Mesendoderm (in vitro differentiated cells): ENCODE measurements at regions not wholly inside any gene's neighbourhood (a gene's known extent, or its start where the extent isn't known, plus 50 kb on each side); places are given as distances from the start of the nearest gene placed in this dataset.
A peak's percentile ranks its signal among the peaks of the same experiment; 100 is the strongest.
"Not testable (repeated sequence)": the region's sequence is repeated elsewhere in the genome, so short reads cannot be mapped to it uniquely, and the experiment has no call there.

ENCODE experiments used
- DNase-seq: peaks from one replicate; pipeline ENCODE4 v3.0.0; 2013
- H2AK5ac ChIP-seq: 2 replicates; pipeline ENCODE4 v1.6.1; 2013; ENCODE audit warnings: low read length, inconsistent platforms
- H2BK120ac ChIP-seq: 2 replicates; pipeline ENCODE4 v1.6.1; 2013; ENCODE audit warnings: low read depth, mild to moderate bottlenecking, low read length, moderate library complexity, mixed read lengths
- H2BK15ac ChIP-seq: replicated peaks from 2 replicates; pipeline ENCODE4 v1.6.1; 2013; ENCODE audit warnings: low read depth, mild to moderate bottlenecking, moderate library complexity
- H2BK5ac ChIP-seq: 2 replicates; pipeline ENCODE4 v1.6.1; 2013; ENCODE audit warnings: low read length, inconsistent platforms
- H3K18ac ChIP-seq: 2 replicates; pipeline ENCODE4 v1.6.1; 2013; ENCODE audit warnings: mild to moderate bottlenecking, low read length, mixed read lengths
- H3K23ac ChIP-seq: one replicate; pipeline ENCODE4 v1.6.1; 2013; ENCODE audit warnings: low read length
- H3K27ac ChIP-seq: 2 replicates; pipeline ENCODE4 v1.5.1; 2013; ENCODE audit warnings: low read depth, mild to moderate bottlenecking, inconsistent platforms, low read length, moderate library complexity
- H3K27me3 ChIP-seq: 2 replicates; pipeline ENCODE4 v1.6.1; 2013; ENCODE audit warnings: low read length, control low read depth, mild to moderate bottlenecking, inconsistent platforms; ENCODE audit not compliant: insufficient read depth, poor library complexity
- H3K36me3 ChIP-seq: 2 replicates; pipeline ENCODE4 v1.6.1; 2013; ENCODE audit warnings: low read length, inconsistent platforms; ENCODE audit not compliant: control insufficient read depth, insufficient read depth
- H3K4ac ChIP-seq: one replicate; pipeline ENCODE4 v1.6.1; 2013; ENCODE audit warnings: low read depth, mild to moderate bottlenecking, low read length, moderate library complexity
- H3K4me1 ChIP-seq: 2 replicates; pipeline ENCODE4 v1.6.1; 2013; ENCODE audit warnings: low read depth, low read length, inconsistent platforms; ENCODE audit not compliant: control insufficient read depth
- H3K4me2 ChIP-seq: 2 replicates; pipeline ENCODE4 v1.6.1; 2013; ENCODE audit warnings: low read length
- H3K4me3 ChIP-seq: 2 replicates; pipeline ENCODE4 v1.5.1; 2013; ENCODE audit warnings: mild to moderate bottlenecking, low read length
- H3K56ac ChIP-seq: one replicate; pipeline ENCODE4 v1.6.1; 2013; ENCODE audit warnings: low read length
- H3K79me1 ChIP-seq: 2 replicates; pipeline ENCODE4 v1.6.1; 2013; ENCODE audit warnings: low read length, inconsistent platforms
- H3K79me2 ChIP-seq: 2 replicates; pipeline ENCODE4 v1.6.1; 2013; ENCODE audit warnings: mild to moderate bottlenecking, low read length; ENCODE audit not compliant: control insufficient read depth, insufficient read depth
- H3K9ac ChIP-seq: 2 replicates; pipeline ENCODE4 v1.6.1; 2013; ENCODE audit warnings: low read length, inconsistent platforms
- H4K5ac ChIP-seq: one replicate; pipeline ENCODE4 v1.6.1; 2013; ENCODE audit warnings: low read length
- H4K8ac ChIP-seq: one replicate; pipeline ENCODE4 v1.6.1; 2013; ENCODE audit warnings: low read depth, mild to moderate bottlenecking, control low read depth, low read length, moderate library complexity
- WGBS: extraction: QIAGEN DNeasy Blood & Tissue Kit; methylation state at CpG from one replicate; pipeline ENCODE4 v1.1.7; 2013; ENCODE audit warnings: low lambda C conversion rate, missing lambda C conversion rate; ENCODE audit not compliant: insufficient coverage; ENCODE audit errors: extremely low coverage; 5-methylcytosine and 5-hydroxymethylcytosine counted together

DNA sequence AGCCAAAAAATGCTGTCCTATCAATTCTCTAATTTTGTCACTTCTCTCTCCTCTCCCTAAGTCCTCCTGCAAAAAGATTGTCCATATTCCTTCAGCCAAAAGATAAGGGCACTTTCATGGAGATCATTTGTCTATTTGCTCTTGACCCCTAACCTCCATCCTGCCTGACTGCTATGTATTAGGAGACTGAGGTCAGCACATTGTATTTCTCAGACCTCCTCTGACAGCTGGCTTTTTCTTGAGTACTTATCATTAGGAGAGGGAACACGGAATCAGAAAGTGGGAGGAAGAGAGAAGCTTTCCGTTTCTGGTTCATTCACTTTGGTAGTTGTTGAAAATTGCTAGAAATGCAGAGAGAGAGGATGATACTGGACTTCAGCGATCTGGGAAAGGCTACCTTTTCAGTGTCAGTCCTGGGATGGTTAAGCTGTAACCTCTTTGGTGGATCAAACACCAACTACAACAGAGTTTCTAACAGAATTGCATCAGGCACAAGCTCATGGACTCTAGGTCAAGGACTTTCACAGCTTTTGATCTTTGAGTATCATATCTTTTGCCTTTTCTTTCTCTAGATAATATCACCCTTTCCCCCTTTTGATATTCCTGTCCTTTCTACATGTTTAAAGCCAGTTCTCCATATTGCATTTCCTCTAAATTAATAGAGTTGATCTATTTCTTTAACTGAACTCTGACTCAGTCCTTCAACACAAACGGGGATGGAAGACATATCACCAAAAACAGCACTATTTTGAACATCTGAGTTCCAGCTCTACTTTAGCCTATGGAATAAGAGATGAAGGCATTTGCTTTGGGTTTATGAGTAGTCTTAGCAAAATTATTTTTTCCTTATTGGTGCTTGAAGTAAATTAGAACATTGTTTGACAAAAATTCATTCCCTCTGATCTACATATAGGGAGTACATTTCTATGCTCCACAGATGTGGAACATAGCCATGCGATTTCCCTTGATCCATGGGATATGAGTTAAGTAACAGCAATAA, 63.3 kb upstream of the KYNU start:
- Histone ChIP-seq H3K36me3 (no peaks in the 10 kb centered on the region), H3K79me1 (no peaks in the 10 kb centered on the region), H3K27ac (no peak overlapping the region), H3K18ac (no peak overlapping the region), H3K4me1 (no peaks in the 10 kb centered on the region), H3K4ac (no peak overlapping the region), H3K79me2 (no peaks in the 10 kb centered on the region), H2AK5ac (no peak overlapping the region), H3K4me2 (no peak overlapping the region), H2BK5ac (no peak overlapping the region), H2BK15ac (no peak overlapping the region), H3K9ac (no peak overlapping the region), H4K8ac (no peak overlapping the region), H3K27me3 (no peaks in the 10 kb centered on the region), H4K5ac (no peak overlapping the region), H3K4me3 (no peak overlapping the region), H3K23ac (no peak overlapping the region), H3K56ac (no peak overlapping the region), H2BK120ac (no peak overlapping the region)
- no CpG with 5 or more reads among the region's 5 CpGs for WGBS
- no peak for DNase-seq

- not testable (repeated sequence) for H3K79me1 ChIP-seq, H2BK15ac ChIP-seq, H3K4me1 ChIP-seq, H3K4me2 ChIP-seq, H3K23ac ChIP-seq, H3K4me3 ChIP-seq, H3K79me2 ChIP-seq, H2BK120ac ChIP-seq, H2BK5ac ChIP-seq, H4K5ac ChIP-seq, H3K4ac ChIP-seq, H3K27me3 ChIP-seq, H3K36me3 ChIP-seq, H3K56ac ChIP-seq, H3K18ac ChIP-seq, H3K9ac ChIP-seq, DNase-seq, H4K8ac ChIP-seq, H3K27ac ChIP-seq, H2AK5ac ChIP-seq
- no CpG with 5 or more reads among the region's 13 CpGs for WGBS
These were observed 65.8 kb upstream of the KYNU start for GRCh38 chr2:142811644-142812043.

- no peak for DNase-seq
- Histone ChIP-seq H3K79me2 (no peaks in the 10 kb centered on the region), H3K36me3 (no peaks in the 10 kb centered on the region), H3K79me1 (no peaks in the 10 kb centered on the region), H3K4me3 (no peak overlapping the region), H3K9ac (no peak overlapping the region), H3K27me3 (no peaks in the 10 kb centered on the region), H3K27ac (no peak overlapping the region), H3K56ac (no peak overlapping the region), H4K8ac (no peak overlapping the region), H4K5ac (no peak overlapping the region), H2BK5ac (no peak overlapping the region), H3K23ac (no peak overlapping the region), H2BK15ac (no peak overlapping the region), H3K18ac (no peak overlapping the region), H3K4ac (no peak overlapping the region), H2AK5ac (no peak overlapping the region), H2BK120ac (no peak overlapping the region), H3K4me2 (no peak overlapping the region), H3K4me1 (no peaks in the 10 kb centered on the region)
These were observed 72.2 kb upstream of the KYNU start for GRCh38 chr2:142805244-142805643.

DNA sequence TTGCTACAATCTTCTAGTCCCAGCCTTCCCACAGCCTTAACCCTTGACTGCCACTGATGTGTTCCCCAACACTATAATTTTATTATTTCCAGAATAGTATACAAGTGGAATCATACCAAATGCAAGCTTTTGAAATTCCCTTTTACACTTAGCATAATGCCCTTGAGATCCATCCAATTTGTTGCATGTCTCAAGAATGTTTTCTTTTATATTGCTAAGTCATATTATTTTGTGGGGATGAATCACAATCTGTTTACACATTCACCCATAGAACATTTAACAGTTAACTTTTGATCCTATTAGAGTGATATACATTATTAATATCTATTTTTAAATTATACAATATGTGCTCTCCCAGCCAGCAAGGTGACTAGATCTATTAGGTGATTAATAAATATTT, 74.3 kb upstream of the KYNU start:
- no peak overlapping the region for H2BK5ac ChIP-seq
- H3K27me3 ChIP-seq: no peaks in the 10 kb centered on the region
- no peaks in the 10 kb centered on the region for H3K79me2 ChIP-seq
- no peak overlapping the region for H3K56ac ChIP-seq
- H3K4me1 ChIP-seq: no peaks in the 10 kb centered on the region
- no peak overlapping the region for H4K5ac ChIP-seq
- DNase-seq: no peak
- H2AK5ac ChIP-seq: no peak overlapping the region
- H3K4me2 ChIP-seq: no peak overlapping the region
- no peaks in the 10 kb centered on the region for H3K36me3 ChIP-seq
- no peak overlapping the region for H3K4ac ChIP-seq
- no peak overlapping the region for H2BK15ac ChIP-seq
- no peak overlapping the region for H4K8ac ChIP-seq
- H3K9ac ChIP-seq: no peak overlapping the region
- no peak overlapping the region for H3K23ac ChIP-seq
- no peak overlapping the region for H2BK120ac ChIP-seq
- H3K4me3 ChIP-seq: no peak overlapping the region
- no peak overlapping the region for H3K27ac ChIP-seq
- H3K79me1 ChIP-seq: no peaks in the 10 kb centered on the region
- H3K18ac ChIP-seq: no peak overlapping the region

DNA sequence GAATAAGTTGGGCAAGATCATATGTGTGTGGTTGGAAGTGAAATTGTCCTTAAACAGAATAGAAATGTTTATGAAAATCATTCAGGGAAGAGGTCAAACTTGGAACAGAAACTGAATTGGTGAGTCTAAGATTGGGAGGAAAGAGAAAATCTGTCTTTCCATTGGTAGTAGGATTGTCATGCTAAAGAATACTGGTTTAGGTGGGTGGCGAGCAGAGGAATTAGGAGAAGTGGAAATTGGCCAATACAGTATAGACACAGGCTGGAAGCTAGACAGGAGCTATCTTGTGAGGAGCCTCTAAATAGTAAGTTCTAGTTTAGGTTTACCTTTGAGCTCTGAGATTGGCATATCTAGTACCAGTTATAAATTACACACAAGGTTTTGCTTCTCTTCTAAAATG, 80.9 kb upstream of the KYNU start:
- Histone ChIP-seq H3K4me2 (no peak overlapping the region), H3K79me1 (no peaks in the 10 kb centered on the region), H2AK5ac (no peak overlapping the region), H3K4me1 (no peaks in the 10 kb centered on the region), H3K23ac (no peak overlapping the region), H3K27me3 (no peaks in the 10 kb centered on the region), H3K27ac (no peak overlapping the region), H3K79me2 (no peaks in the 10 kb centered on the region), H2BK120ac (no peak overlapping the region), H2BK5ac (no peak overlapping the region), H3K4me3 (no peak overlapping the region), H3K4ac (no peak overlapping the region), H3K9ac (no peak overlapping the region), H3K36me3 (no peaks in the 10 kb centered on the region), H4K8ac (no peak overlapping the region), H2BK15ac (no peak overlapping the region), H4K5ac (no peak overlapping the region), H3K56ac (peak overlapping the region; percentile 11), H3K18ac (no peak overlapping the region)
- DNase-seq: no peak
- WGBS: no CpG with 5 or more reads among the region's 1 CpG

DNA sequence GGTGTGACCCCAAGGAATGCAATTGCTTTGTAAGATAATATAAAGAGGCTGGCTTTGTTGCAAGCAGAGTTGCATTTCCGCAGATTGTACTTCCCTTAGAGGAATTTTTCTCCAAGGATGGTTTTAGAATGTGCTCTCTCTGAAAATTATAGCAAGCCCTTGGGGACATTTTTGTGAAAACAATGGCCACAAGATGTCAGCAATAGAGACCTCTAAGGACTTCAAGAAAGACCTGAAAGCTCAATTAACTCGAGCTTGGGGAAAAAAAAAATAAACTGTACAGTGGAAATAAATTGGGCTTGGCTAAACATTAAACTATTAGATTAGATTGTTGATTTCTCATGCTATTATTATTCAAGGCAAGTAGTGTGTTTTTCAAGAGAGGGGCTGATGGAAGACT, 81.3 kb upstream of the KYNU start:
- Histone ChIP-seq H4K8ac (no peak overlapping the region), H3K18ac (no peak overlapping the region), H2BK15ac (no peak overlapping the region), H3K4me2 (no peak overlapping the region), H3K4ac (no peak overlapping the region), H3K56ac (no peak overlapping the region), H3K4me3 (no peak overlapping the region), H3K27ac (no peak overlapping the region), H3K23ac (no peak overlapping the region), H2BK5ac (no peak overlapping the region), H2AK5ac (no peak overlapping the region), H3K9ac (no peak overlapping the region), H3K79me1 (no peaks in the 10 kb centered on the region), H2BK120ac (no peak overlapping the region), H3K79me2 (no peaks in the 10 kb centered on the region), H3K27me3 (no peaks in the 10 kb centered on the region), H3K36me3 (no peaks in the 10 kb centered on the region), H4K5ac (no peak overlapping the region), H3K4me1 (no peaks in the 10 kb centered on the region)
- peak; percentile 49 for DNase-seq
- WGBS: no CpG with 5 or more reads among the region's 2 CpGs
